ENCODE measurements at regions not wholly inside any gene's neighbourhood (a gene's known extent, or its start where the extent isn't known, plus 50 kb on each side); places are given as distances from the start of the nearest gene placed in this dataset.

DNA sequence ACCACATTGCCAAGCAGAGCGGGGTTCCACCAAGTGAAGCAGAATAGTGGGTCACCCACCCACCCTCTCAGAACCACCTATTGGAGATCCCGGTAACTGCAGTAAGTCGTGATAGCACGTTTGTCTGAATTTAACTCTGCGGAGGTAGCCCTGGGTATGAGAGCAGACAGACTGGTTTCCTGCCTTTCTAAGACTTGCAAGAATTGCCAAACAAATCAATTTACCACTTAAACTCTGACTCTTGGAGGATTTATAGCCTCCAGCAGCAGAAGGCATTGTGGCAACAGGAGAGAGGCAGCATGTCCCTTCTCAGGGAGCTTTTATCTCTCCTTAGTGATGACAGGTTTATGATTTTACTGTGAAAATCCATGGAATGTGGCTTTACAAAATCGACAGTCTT lies 287.9 kb upstream of the FMN2 start:
- TF ChIP-seq, protein P1, sequence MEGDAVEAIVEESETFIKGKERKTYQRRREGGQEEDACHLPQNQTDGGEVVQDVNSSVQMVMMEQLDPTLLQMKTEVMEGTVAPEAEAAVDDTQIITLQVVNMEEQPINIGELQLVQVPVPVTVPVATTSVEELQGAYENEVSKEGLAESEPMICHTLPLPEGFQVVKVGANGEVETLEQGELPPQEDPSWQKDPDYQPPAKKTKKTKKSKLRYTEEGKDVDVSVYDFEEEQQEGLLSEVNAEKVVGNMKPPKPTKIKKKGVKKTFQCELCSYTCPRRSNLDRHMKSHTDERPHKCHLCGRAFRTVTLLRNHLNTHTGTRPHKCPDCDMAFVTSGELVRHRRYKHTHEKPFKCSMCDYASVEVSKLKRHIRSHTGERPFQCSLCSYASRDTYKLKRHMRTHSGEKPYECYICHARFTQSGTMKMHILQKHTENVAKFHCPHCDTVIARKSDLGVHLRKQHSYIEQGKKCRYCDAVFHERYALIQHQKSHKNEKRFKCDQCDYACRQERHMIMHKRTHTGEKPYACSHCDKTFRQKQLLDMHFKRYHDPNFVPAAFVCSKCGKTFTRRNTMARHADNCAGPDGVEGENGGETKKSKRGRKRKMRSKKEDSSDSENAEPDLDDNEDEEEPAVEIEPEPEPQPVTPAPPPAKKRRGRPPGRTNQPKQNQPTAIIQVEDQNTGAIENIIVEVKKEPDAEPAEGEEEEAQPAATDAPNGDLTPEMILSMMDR (IDR thresholded peaks at IDR 0.05; ENCODE audit: insufficient read depth, low read length, missing control alignments): no peak
- CTCF ChIA-PET: interaction anchor here (1.1 to 1.3 kb wide), 2 partner anchors 14 to 16 kb away, joined by 3 to 4 read pairs; no protein-coding TSS in a partner anchor
- no peak for DNase-seq (ENCODE audit: low read depth, low spot score)
- POLR2A ChIA-PET: no interaction called here
- H3K4me3 ChIP-seq (ENCODE audit: low read depth, low read length): no peak overlapping the region

DNA sequence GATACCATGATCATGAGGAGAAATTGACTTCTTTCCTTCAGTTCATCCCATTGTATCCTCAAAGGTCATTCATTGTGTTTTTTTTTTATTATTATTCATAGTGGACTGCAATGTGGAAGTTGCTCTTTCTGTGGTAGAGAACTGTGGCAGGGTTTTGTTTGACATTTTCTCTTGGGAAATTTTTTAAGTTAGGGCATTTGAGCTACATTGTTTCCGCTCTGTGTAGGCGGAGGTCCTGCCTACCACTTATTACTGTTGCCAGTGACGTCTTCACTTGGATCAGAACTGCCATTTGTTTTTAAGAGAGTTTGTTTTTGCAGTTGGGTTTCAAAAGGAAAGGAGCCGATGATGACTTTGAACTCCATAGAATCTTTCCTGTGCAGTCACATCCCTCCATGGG lies 287.4 kb upstream of the FMN2 start:
- POLR2A ChIA-PET: no interaction called here
- CTCF ChIA-PET: interaction anchor here (1.1 to 1.3 kb wide), 2 partner anchors 14 to 16 kb away, joined by 3 to 4 read pairs; no protein-coding TSS in a partner anchor
- DNase-seq (ENCODE audit: low read depth, low spot score): no peak
- H3K4me3 ChIP-seq (ENCODE audit: low read depth, low read length): no peak overlapping the region
- TF ChIP-seq, protein P1 (IDR thresholded peaks at IDR 0.05; ENCODE audit: insufficient read depth, low read length, missing control alignments): no peak

DNA sequence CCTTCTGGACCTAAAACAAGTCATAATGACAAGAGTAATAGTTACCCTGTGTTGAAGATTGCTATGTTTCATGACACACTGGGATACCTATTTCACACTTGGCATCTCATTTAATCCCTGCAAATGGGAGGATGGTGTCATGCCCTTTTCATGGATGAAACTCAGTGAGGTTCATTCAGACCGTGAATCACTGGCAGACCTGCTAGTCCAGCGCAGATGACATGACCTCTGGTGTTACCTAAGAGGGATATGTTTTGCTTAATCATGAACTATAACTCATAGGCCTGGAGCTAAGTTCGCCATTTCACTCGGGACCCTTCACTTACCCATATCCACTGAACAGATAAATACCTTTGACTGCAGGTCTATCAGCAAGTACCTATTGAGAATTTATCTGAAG lies 286.6 kb upstream of the FMN2 start:
- no peak for DNase-seq (ENCODE audit: low read depth, low spot score)
- ChIA-PET POLR2A (no interaction called here), CTCF (interaction anchor here (1.1 kb wide), 1 partner anchor 17 kb away, joined by 3 read pairs; no protein-coding TSS in a partner anchor)
- TF ChIP-seq, protein P1 (IDR thresholded peaks at IDR 0.05; ENCODE audit: insufficient read depth, low read length, missing control alignments): no peak
- no peak overlapping the region for H3K4me3 ChIP-seq (ENCODE audit: low read depth, low read length)

DNA sequence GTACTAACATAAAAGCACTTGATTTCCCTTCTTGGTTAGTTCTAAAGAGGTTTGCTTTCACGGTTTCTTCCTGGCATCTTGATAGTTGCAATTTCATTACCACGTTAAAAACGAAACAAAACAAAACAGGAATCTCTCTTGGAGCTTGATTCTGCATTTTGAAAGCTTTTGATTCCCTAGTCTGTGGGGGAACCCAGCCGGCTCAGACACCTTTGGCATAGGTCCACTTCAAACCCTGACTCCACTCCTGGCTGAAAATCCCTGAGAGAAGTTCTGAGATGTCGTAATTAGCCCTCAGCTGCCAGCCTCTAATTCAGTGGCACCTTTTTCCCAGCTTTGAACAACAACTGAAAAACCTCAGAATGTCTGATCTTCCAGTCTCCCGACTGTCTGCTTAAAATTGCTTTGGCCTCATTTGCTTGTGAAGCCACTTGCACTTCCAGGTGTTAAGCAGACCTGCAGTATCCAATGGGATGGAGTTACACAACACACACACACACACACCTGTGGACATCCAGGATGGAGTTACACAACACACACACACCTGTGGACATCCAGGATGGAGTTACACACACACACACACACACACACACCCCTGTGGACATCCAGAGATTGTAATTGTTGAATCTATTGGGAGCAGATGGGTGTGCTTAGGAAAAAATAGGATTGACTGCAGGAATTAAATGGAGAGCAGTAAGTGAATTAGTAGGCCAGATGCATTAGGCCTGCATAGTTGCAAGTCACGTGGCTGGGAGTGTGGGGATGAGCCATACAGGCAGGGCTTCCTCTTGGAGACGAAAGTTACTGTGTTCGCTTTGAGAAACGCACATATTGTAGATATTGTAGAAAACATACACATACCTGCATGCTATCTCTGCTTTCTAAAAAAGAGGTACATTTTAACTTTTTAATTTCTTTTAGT lies 285.6 kb upstream of the FMN2 start:
- no peak overlapping the region for H3K4me3 ChIP-seq (ENCODE audit: low read depth, low read length)
- no peak for DNase-seq (ENCODE audit: low read depth, low spot score)
- TF ChIP-seq, protein P1 (IDR thresholded peaks at IDR 0.05; ENCODE audit: insufficient read depth, low read length, missing control alignments): no peak
- POLR2A ChIA-PET: no interaction called here
- CTCF ChIA-PET: no interaction called here

DNA sequence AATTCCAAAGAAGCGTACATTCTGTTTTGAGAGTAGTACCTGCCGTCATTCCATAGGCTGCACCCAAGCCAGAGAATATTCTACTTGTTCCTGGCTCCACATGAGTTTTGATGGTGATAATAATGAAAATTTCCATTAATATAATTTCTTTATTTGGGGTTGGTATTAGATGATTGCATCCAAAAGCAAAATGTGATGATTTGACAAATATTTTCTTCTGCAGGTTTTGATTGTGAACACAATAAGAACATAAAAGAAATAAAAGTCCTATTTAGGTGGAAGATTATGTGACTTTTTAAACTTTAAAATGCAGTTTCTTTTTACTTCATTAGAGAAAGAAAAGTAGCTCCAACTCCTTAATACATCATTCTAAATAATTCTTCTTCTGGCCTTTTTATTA lies 284.8 kb upstream of the FMN2 start:
- no peak overlapping the region for H3K4me3 ChIP-seq (ENCODE audit: low read depth, low read length)
- CTCF ChIA-PET: no interaction called here
- DNase-seq (ENCODE audit: low read depth, low spot score): no peak
- TF ChIP-seq, protein P1 (IDR thresholded peaks at IDR 0.05; ENCODE audit: insufficient read depth, low read length, missing control alignments): no peak
- POLR2A ChIA-PET: no interaction called here

DNA sequence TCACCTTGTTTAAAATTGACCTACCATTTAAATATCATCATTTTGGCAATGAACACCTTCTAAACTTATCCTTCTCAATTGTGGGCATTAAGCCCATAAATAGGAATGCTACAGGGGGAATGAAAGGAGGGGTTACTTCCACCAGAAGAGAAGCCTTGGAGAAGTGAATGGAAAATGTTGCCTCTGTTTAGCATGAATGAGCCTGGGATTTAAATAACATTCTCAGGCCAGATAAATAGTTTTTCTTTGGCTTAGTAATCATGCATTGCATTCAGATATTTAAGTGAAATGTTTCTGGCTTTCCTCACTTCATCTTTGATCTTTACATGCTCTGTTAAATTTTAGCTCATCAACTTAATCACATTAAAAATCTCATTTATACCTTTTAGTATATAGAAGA lies 284.3 kb upstream of the FMN2 start:
- DNase-seq (ENCODE audit: low read depth, low spot score): no peak
- POLR2A ChIA-PET: no interaction called here
- H3K4me3 ChIP-seq (ENCODE audit: low read depth, low read length): no peak overlapping the region
- CTCF ChIA-PET: no interaction called here
- TF ChIP-seq, protein P1 (IDR thresholded peaks at IDR 0.05; ENCODE audit: insufficient read depth, low read length, missing control alignments): no peak
